Glutamatergic neuron (in vitro differentiated cells): ENCODE measurements at regions not wholly inside any gene's neighbourhood (a gene's known extent, or its start where the extent isn't known, plus 50 kb on each side); places are given as distances from the start of the nearest gene placed in this dataset.

Experiments
- DNase-seq: peaks from one replicate; pipeline ENCODE4 v3.0.0; 2022
- H3K27ac Mint-ChIP-seq: one replicate; pipeline ENCODE4 v1.8.0; 2020; ENCODE audit warnings: mild to moderate bottlenecking, mixed read lengths, inconsistent platforms; ENCODE audit not compliant: unreplicated experiment
- H3K27me3 Mint-ChIP-seq: one replicate; pipeline ENCODE4 v1.8.0; 2020; ENCODE audit warnings: mild to moderate bottlenecking, moderate library complexity, mixed read lengths, inconsistent platforms; ENCODE audit not compliant: unreplicated experiment
- H3K36me3 Mint-ChIP-seq: one replicate; pipeline ENCODE4 v1.8.0; 2020; ENCODE audit warnings: mild to moderate bottlenecking, mixed read lengths, inconsistent platforms; ENCODE audit not compliant: unreplicated experiment
- H3K4me1 Mint-ChIP-seq: one replicate; pipeline ENCODE4 v1.8.0; 2020; ENCODE audit warnings: mild to moderate bottlenecking, low read depth, mixed read lengths, inconsistent platforms; ENCODE audit not compliant: unreplicated experiment
- H3K4me3 Mint-ChIP-seq: one replicate; pipeline ENCODE4 v1.8.0; 2020; ENCODE audit warnings: mild to moderate bottlenecking, mixed read lengths, inconsistent platforms; ENCODE audit not compliant: unreplicated experiment
- H3K9me3 Mint-ChIP-seq: one replicate; pipeline ENCODE4 v1.8.0; 2020; ENCODE audit warnings: mild to moderate bottlenecking, moderate library complexity, mixed read lengths, inconsistent platforms; ENCODE audit not compliant: unreplicated experiment
- TF ChIP-seq, protein P1 (sequence below): fragments of 200-600 bp; sonication (generic); IDR thresholded peaks from one replicate; pipeline ENCODE4 v1.5.0; 2021; ENCODE audit not compliant: partially characterized antibody, unreplicated experiment

- H3K36me3 Mint-ChIP-seq, result no peaks in the 10 kb centered on the region
- H3K4me1 Mint-ChIP-seq, result no peaks in the 10 kb centered on the region
- no peak overlapping the region for H3K27ac Mint-ChIP-seq
- H3K27me3 Mint-ChIP-seq, result no peaks in the 10 kb centered on the region
- TF ChIP-seq, protein P1, sequence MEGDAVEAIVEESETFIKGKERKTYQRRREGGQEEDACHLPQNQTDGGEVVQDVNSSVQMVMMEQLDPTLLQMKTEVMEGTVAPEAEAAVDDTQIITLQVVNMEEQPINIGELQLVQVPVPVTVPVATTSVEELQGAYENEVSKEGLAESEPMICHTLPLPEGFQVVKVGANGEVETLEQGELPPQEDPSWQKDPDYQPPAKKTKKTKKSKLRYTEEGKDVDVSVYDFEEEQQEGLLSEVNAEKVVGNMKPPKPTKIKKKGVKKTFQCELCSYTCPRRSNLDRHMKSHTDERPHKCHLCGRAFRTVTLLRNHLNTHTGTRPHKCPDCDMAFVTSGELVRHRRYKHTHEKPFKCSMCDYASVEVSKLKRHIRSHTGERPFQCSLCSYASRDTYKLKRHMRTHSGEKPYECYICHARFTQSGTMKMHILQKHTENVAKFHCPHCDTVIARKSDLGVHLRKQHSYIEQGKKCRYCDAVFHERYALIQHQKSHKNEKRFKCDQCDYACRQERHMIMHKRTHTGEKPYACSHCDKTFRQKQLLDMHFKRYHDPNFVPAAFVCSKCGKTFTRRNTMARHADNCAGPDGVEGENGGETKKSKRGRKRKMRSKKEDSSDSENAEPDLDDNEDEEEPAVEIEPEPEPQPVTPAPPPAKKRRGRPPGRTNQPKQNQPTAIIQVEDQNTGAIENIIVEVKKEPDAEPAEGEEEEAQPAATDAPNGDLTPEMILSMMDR, result no peak
- H3K4me3 Mint-ChIP-seq, result no peak overlapping the region
- DNase-seq, result no peak
- H3K9me3 Mint-ChIP-seq, result no peaks in the 10 kb centered on the region
Observed at GRCh38 chr3:65098400-65098799, 410.6 kb upstream of the ADAMTS9 start.

DNA sequence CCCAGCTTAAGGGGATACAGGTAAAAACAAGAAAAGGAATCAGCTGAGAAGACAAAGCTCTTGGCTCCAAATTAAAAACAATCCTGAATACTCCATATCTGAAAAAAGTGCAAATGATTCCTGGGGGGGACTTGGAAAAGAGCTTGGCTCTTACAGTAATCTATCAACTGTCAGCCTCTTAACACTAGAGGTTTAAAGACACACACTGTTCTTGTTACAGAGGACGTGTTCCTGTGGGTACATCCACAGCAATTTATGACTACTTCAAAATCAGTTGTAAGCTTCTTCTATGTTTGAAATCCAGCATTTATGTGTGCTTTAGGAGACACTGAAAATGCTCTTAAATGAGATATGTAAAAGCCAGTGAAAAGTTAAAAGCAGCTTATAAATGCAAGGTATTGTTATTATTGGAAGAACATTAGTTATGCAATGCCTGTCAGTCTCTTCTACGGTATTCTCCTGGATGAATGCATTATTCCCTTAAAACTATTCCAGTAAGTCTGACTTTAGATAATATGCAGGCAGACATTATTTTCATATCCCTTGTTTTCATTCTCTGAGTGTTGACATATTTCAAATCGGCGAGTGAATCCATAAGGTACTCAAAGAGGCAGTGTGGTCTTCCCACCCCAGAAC, 408.4 kb upstream of the ADAMTS9 start:
- DNase-seq, result no peak
- Mint-ChIP-seq H3K36me3 (no peaks in the 10 kb centered on the region), H3K27me3 (no peaks in the 10 kb centered on the region), H3K4me3 (no peak overlapping the region), H3K9me3 (no peaks in the 10 kb centered on the region), H3K4me1 (no peaks in the 10 kb centered on the region), H3K27ac (no peak overlapping the region)
- TF ChIP-seq, protein P1, result no peak

DNA sequence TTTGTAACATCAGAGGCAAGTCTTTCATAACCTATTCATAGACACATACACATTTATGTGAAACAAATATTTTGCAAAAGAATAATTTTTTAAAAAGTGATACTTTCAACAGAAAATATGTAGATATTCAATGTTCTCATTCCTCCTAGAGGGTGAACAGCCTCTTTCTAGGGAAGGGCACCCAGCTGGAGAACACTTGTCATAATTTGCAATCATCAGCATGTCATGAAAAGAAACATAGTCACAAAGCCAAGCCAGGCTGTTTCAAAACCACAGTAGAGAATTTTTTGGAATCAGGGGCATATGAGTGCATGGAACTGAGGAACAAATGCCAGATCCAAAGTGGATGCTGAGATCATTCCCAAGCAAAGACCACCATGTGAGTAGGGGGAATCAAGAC, 406.9 kb upstream of the ADAMTS9 start:
- TF ChIP-seq, protein P1, result no peak
- H3K27ac Mint-ChIP-seq, result no peak overlapping the region
- H3K4me3 Mint-ChIP-seq, result no peak overlapping the region
- H3K27me3 Mint-ChIP-seq, result no peaks in the 10 kb centered on the region
- no peaks in the 10 kb centered on the region for H3K9me3 Mint-ChIP-seq
- no peaks in the 10 kb centered on the region for H3K36me3 Mint-ChIP-seq
- H3K4me1 Mint-ChIP-seq, result no peaks in the 10 kb centered on the region
- DNase-seq, result no peak

- Mint-ChIP-seq H3K27ac (no peak overlapping the region), H3K36me3 (no peaks in the 10 kb centered on the region), H3K27me3 (no peaks in the 10 kb centered on the region)
Observed at GRCh38 chr3:65093641-65094040, 405.8 kb upstream of the ADAMTS9 start.

DNA sequence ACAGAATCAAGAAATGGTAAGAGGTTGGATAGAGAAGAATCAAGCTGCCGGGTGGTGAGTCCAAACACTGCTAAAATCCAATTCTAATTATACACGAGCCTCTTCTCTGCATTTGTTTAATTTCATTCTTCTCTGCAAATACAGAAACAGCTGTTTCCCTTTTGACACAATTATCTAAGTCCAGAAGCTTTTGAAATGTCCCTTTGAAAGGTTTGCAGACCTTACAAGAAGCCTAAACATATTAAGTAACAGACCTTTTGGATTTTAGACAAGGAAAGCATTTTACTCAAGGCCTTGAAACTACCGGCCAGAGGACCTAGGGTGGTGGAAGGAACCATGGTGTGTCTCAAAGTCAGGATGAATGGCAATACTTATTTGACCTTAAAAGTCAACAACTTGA, 403.8 kb upstream of the ADAMTS9 start:
- no peaks in the 10 kb centered on the region for H3K27me3 Mint-ChIP-seq
- no peaks in the 10 kb centered on the region for H3K4me1 Mint-ChIP-seq
- no peaks in the 10 kb centered on the region for H3K36me3 Mint-ChIP-seq
- no peak for DNase-seq
- no peak overlapping the region for H3K27ac Mint-ChIP-seq
- TF ChIP-seq, protein P1, result no peak
- no peaks in the 10 kb centered on the region for H3K9me3 Mint-ChIP-seq
- H3K4me3 Mint-ChIP-seq, result no peak overlapping the region

More at GRCh38 chr3:65093641-65094040, 405.8 kb upstream of the ADAMTS9 start:
- DNase-seq, result no peak
- no peak overlapping the region for H3K4me3 Mint-ChIP-seq
- H3K4me1 Mint-ChIP-seq, result no peaks in the 10 kb centered on the region
- H3K9me3 Mint-ChIP-seq, result no peaks in the 10 kb centered on the region
- TF ChIP-seq, protein P1, result no peak
